GM12872 (cell line): ENCODE measurements at regions not wholly inside any gene's neighbourhood (a gene's known extent, or its start where the extent isn't known, plus 50 kb on each side); places are given as distances from the start of the nearest gene placed in this dataset.

Experiments used
- TF ChIP-seq, protein P1 (sequence below): IDR thresholded peaks from 3 replicates; pipeline ENCODE4 v1.5.1; 2011; ENCODE audit warnings: low read depth, mild to moderate bottlenecking, low read length, moderate library complexity; ENCODE audit not compliant: insufficient read depth

DNA sequence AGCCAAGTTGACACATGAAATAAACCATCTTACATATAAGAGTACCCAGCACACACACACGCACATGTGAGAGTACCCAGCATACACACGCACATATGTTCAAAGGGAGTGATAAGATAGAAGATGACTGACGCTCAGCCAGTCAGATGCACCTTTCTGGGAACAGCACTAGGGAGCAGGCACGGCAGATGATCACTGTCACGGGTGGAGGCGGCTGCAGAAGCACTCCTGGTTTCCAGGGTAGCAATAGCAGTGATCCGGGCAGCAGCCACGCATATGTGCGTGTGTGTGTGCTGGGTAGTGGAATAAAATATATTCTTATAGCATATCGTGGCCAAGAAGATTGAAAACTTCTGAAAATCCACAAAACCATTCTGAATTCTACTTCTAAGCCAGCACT lies 85.8 kb upstream of the NAMPT start:
- TF ChIP-seq, protein P1, sequence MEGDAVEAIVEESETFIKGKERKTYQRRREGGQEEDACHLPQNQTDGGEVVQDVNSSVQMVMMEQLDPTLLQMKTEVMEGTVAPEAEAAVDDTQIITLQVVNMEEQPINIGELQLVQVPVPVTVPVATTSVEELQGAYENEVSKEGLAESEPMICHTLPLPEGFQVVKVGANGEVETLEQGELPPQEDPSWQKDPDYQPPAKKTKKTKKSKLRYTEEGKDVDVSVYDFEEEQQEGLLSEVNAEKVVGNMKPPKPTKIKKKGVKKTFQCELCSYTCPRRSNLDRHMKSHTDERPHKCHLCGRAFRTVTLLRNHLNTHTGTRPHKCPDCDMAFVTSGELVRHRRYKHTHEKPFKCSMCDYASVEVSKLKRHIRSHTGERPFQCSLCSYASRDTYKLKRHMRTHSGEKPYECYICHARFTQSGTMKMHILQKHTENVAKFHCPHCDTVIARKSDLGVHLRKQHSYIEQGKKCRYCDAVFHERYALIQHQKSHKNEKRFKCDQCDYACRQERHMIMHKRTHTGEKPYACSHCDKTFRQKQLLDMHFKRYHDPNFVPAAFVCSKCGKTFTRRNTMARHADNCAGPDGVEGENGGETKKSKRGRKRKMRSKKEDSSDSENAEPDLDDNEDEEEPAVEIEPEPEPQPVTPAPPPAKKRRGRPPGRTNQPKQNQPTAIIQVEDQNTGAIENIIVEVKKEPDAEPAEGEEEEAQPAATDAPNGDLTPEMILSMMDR = no peak

DNA sequence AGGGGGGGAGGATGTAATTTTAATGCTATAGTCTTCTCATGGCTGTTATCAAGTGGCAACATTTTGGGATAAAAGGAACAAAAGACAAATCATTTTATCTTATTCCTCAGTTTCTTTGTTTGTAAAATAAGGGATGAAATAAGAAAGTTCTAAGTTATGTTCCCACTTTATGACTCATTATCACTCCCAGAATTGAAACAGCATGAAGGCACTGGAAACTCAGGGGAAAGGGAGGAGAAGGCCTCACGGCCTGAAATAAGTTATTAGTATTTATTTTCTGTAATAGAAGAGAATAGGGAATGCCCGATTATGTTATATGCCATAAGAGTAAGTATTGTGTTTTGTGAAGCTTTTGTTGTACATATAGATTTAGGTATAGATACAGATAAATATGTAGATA lies 85.0 kb upstream of the NAMPT start:
- TF ChIP-seq, protein P1 = no peak

DNA sequence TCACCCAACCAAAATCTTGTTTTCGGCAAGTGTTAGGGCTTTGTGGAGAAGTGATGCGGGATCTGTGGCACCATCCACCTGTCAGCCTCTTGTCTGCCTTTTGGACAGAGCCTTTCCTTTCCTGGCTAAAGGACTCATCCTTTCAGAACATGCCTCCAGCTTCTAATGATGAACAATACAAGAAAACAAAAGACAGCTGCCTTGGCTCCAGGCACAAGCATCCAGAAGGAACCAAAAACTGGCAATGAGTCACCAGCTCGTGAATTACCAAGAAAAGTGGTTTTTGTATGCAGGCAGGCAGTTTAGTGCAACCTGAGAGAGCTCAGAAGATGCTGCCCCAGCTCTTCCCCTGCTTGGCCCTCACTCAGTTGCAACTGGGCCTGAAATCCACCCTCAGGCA lies 84.6 kb upstream of the NAMPT start:
- TF ChIP-seq, protein P1 = no peak

DNA sequence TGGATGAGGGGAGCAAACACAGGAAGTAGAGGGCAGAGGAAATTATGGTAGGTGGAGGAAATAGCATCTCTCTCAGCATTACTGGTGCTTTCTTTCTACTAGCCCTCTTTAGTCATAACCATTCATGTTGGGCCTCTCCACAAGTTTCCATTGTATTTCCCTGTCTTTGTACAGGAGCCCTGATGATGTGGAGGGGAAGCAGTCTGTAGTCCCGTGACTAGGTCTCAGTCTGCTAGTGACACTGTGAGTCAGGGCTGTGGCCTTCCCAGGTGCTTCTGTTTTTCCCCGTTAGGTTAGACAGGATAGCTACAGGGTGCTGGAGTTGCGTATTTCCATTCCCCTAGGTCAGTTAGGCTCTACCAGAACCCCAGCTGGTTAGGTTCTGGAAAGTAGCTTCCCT lies 82.9 kb upstream of the NAMPT start:
- TF ChIP-seq, protein P1 = no peak

DNA sequence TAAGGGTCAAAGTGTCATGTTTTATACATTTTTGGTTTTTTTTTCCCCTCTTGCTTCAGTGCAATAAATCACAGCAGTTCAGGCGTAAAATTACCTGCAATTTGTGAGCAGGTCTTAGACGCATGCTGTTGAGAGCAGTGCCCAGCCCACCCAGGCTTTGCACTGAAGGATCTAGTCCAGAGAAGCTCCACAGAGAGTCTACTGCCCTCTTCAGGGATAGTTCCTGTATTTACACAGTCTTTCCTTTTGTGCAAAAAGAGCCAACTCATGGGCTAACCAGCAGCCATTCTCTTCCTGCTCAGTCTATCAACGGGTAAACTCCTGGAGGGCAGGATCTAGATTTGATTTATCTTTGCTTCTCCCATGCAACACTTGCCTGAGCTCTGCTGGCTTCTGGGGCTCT lies 82.2 kb upstream of the NAMPT start:
- TF ChIP-seq, protein P1 = peak; percentile 24; the same call in 1 of the 3 replicates

DNA sequence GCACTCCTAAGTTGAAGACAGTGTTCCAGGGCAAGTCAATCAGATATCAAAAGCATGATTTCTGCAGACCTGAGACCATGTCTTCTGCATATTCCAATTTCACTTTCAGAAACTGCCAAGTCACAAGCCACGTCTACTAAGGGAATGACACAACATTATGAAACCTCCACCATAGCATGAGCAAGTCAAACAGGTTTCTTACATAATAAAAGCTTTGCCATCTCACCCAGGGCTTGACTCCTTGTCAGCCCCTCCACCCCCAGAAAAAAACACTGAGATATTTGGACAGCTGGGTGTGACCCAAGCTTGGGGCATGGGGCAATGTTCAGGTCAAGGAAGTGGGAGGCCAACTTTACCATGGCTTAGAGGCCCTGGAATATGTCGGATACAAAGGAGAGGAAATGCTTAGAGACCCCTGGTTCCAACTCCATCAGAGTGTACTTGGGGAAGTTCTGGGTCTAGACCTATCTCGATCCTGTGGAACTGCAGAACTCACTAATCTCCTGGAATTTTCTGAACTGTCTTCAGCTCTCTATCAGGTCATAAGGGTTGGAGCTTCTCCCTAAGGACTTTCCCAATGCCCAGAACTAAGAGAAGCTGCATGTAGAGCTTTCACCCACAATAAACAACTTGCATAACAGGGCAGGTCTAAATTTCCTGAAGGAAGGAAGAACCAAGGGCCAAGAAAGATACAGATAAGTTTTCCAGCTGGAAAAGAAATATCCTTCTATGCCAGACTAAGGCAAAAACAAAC lies 80.6 kb upstream of the NAMPT start:
- TF ChIP-seq, protein P1 = no peak

DNA sequence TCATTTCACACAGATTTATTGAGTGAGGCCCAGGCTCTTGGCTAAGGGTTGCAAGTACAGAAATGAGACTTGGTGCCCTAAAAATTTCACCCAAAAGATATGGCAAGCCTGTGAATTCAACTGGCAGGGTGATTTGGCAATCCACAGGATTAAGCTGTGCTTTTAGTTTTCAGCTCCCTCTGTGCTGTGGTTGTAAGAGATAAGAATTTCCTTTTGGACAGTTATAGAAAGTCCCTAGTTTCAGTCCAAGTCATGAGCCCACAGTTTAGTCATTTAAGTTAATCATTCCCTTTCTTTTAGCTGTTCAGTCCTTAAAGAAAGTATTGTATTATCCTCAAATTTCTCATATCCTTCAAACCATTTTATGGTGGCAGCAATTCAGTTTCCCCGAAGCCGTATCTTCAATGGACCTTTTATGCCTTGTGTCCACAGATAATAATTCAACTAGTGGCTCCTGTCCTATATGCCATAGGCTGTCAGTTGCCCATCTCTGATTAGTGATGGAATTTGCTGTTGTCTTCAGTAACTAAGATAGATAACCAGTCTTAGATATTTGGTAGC lies 73.4 kb upstream of the NAMPT start:
- TF ChIP-seq, protein P1 = no peak
